ENCODE measurements at regions not wholly inside any gene's neighbourhood (a gene's known extent, or its start where the extent isn't known, plus 50 kb on each side); places are given as distances from the start of the nearest gene placed in this dataset.
A peak's percentile ranks its signal among the peaks of the same experiment; 100 is the strongest.
"Not testable (repeated sequence)": the region's sequence is repeated elsewhere in the genome, so short reads cannot be mapped to it uniquely, and the experiment has no call there.

GRCh38 chr1:200496937-200497336 lies 87.1 kb upstream of the ZNF281 start:
- DNase-seq (ENCODE audit: insufficient read length) (no peak), FAIRE-seq (no peak)
- TF ChIP-seq POLR2A (IDR thresholded peaks at IDR 0.05; ENCODE audit: low read depth, low read length) = no peak

DNA sequence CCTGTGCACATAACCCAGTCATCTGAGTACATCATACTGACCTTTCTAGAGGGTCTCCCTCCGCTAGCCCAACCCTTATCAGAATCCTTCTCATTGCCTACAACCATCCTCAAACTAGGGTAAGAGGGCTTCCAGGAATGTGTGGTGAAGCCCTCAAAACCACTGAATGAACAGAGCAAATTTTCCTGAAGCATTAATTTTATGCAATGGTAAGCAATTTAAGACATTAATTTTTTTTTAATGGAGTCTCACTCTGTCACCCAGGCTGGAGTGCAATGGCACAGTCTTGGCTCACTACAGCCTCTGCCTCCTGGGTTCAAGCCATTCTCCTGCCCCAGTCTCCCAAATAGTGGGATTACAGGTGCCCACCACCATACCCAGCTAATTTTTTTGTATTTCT lies 86.1 kb upstream of the ZNF281 start:
- DNase-seq (ENCODE audit: insufficient read length) (no peak), FAIRE-seq (no peak)
- TF ChIP-seq TAF1 (IDR thresholded peaks at IDR 0.05; ENCODE audit: borderline replicate concordance, low read depth, low read length) (no peak), POLR2A (IDR thresholded peaks at IDR 0.05; ENCODE audit: low read depth, low read length) (no peak), POLR2AphosphoS5 (IDR thresholded peaks at IDR 0.05; ENCODE audit: low read depth, low read length) (no peak)

GRCh38 chr1:200493344-200493743 lies 83.5 kb upstream of the ZNF281 start:
- DNase-seq (ENCODE audit: insufficient read length) (no peak), FAIRE-seq (no peak)
- TF ChIP-seq POLR2AphosphoS5 (IDR thresholded peaks at IDR 0.05; ENCODE audit: low read depth, low read length) (no peak), POLR2A (IDR thresholded peaks at IDR 0.05; ENCODE audit: low read depth, low read length) (no peak), TAF1 (IDR thresholded peaks at IDR 0.05; ENCODE audit: borderline replicate concordance, low read depth, low read length) (no peak)

GRCh38 chr1:200491103-200491502 lies 81.3 kb upstream of the ZNF281 start:
- no peak for DNase-seq (ENCODE audit: insufficient read length)

GRCh38 chr1:200490183-200490582 lies 80.3 kb upstream of the ZNF281 start:
- DNase-seq (ENCODE audit: insufficient read length) (no peak), FAIRE-seq (no peak)
- TF ChIP-seq POLR2AphosphoS5 (IDR thresholded peaks at IDR 0.05; ENCODE audit: low read depth, low read length) (no peak), POLR2A (IDR thresholded peaks at IDR 0.05; ENCODE audit: low read depth, low read length) (no peak), TAF1 (IDR thresholded peaks at IDR 0.05; ENCODE audit: borderline replicate concordance, low read depth, low read length) (no peak)

More at GRCh38 chr1:200491103-200491502, 81.3 kb upstream of the ZNF281 start:
- FAIRE-seq = no peak
- TF ChIP-seq TAF1 (IDR thresholded peaks at IDR 0.05; ENCODE audit: borderline replicate concordance, low read depth, low read length) (no peak), POLR2A (IDR thresholded peaks at IDR 0.05; ENCODE audit: low read depth, low read length) (no peak), POLR2AphosphoS5 (IDR thresholded peaks at IDR 0.05; ENCODE audit: low read depth, low read length) (no peak)

GRCh38 chr1:200488375-200489165 lies 78.7 kb upstream of the ZNF281 start:
- peak; percentile 82 for FAIRE-seq
- no peak for DNase-seq (ENCODE audit: insufficient read length)
- TF ChIP-seq POLR2A (IDR thresholded peaks at IDR 0.05; ENCODE audit: low read depth, low read length) = no peak
- TF ChIP-seq TAF1 (IDR thresholded peaks at IDR 0.05; ENCODE audit: borderline replicate concordance, low read depth, low read length) = no peak

- no peak for TF ChIP-seq POLR2A (IDR thresholded peaks at IDR 0.05; ENCODE audit: low read depth, low read length)
- TF ChIP-seq TAF1 (IDR thresholded peaks at IDR 0.05; ENCODE audit: borderline replicate concordance, low read depth, low read length) = no peak
- TF ChIP-seq POLR2AphosphoS5 (IDR thresholded peaks at IDR 0.05; ENCODE audit: low read depth, low read length) = no peak
- DNase-seq (ENCODE audit: insufficient read length) (no peak), FAIRE-seq (peak; percentile 83)
Measured at GRCh38 chr1:200487650-200488049, 77.8 kb upstream of the ZNF281 start.

- DNase-seq (ENCODE audit: insufficient read length) (no peak), FAIRE-seq (no peak)
- TF ChIP-seq POLR2AphosphoS5 (IDR thresholded peaks at IDR 0.05; ENCODE audit: low read depth, low read length) (no peak), TAF1 (IDR thresholded peaks at IDR 0.05; ENCODE audit: borderline replicate concordance, low read depth, low read length) (no peak), POLR2A (IDR thresholded peaks at IDR 0.05; ENCODE audit: low read depth, low read length) (no peak)
Measured at GRCh38 chr1:200486634-200487033, 76.8 kb upstream of the ZNF281 start.

DNA sequence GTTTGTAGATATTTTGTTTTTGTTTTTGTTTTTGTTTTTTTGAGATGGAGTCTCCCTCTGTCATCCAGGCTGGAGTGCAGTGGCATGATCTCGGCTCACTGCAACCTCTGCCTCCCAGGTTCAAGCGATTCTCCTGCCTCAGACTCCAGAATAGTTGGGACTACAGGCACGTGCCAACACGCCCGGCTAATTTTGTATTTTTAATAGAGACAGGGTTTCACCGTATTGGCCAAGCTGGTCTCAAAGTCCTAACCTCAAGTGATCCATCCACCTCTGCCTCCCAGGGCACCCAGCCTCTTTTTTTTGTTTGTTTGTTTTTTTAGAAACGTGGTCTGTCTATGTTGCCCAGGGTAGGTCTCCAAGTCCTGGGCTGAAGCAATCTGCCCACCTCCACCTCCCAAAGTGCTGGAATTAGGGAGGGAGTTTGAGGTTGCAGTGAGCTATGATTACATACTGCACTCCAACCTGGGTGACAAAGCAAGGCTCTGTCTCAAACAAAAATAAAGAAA lies 74.7 kb upstream of the ZNF281 start:
- not testable (repeated sequence) for FAIRE-seq; DNase-seq (ENCODE audit: insufficient read length)

DNA sequence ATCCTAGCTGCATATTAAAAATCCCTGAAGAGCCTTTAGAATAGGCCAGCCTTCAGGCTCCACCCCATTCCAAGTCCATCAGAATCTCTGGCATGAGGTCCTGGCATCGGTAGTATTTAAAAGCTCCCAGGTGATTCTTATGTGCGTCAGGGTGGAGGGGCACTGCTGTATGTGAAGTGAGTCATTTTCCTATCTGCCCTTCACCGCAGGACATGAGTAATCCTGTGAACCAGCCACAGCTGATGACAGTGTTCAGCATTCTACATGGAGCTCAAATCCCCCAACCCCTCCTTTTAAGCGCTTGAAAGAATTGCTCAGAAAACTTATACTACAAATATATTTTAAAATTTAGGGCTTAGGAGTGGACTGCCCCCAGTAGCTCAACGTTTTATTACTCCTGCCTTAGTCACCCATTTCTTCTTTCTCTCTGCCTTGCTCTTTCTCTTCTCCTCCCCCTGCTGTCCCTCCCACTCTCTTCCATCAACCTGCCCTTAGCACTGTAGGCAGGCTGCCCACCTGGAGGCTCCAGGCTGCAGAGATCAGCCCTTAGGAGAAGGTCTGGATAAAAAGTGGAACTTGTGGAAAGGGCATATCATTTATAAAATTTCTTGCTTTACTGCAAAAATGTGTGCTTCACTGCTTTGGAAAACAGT lies 73.8 kb upstream of the ZNF281 start:
- peak; percentile 55 for DNase-seq (ENCODE audit: insufficient read length)
- TF ChIP-seq POLR2A (IDR thresholded peaks at IDR 0.05; ENCODE audit: low read depth, low read length) (no peak), TAF1 (IDR thresholded peaks at IDR 0.05; ENCODE audit: borderline replicate concordance, low read depth, low read length) (no peak), POLR2AphosphoS5 (IDR thresholded peaks at IDR 0.05; ENCODE audit: low read depth, low read length) (no peak)
- FAIRE-seq = peak; percentile 77

GRCh38 chr1:200480964-200481363 lies 71.1 kb upstream of the ZNF281 start:
- DNase-seq (ENCODE audit: insufficient read length) = no peak
- no peak for FAIRE-seq
- TF ChIP-seq TAF1 (IDR thresholded peaks at IDR 0.05; ENCODE audit: borderline replicate concordance, low read depth, low read length) (no peak), POLR2AphosphoS5 (IDR thresholded peaks at IDR 0.05; ENCODE audit: low read depth, low read length) (no peak), POLR2A (IDR thresholded peaks at IDR 0.05; ENCODE audit: low read depth, low read length) (no peak)

DNA sequence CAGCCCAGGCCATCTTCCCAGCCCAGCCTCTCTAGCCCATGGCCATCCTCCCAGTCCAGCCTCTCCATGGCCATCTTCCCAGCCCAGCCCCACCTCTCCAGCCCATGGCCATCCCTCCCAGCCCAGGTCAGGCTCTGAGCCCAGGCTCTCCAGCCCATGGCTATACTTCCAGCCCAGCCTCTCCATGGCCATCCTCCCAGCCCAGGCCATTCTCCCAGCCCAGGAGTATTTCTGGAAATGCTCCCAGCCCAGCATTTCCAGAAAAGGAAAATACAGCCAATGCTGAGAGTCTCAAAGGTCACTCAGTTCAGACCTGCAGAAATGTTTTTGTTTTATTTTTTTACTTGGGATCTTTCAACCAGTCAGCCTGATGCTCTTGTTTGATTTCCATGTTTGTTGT lies 70.0 kb upstream of the ZNF281 start:
- no peak for FAIRE-seq
- no peak for DNase-seq (ENCODE audit: insufficient read length)
- no peak for TF ChIP-seq TAF1 (IDR thresholded peaks at IDR 0.05; ENCODE audit: borderline replicate concordance, low read depth, low read length)
- no peak for TF ChIP-seq POLR2A (IDR thresholded peaks at IDR 0.05; ENCODE audit: low read depth, low read length)
- no peak for TF ChIP-seq POLR2AphosphoS5 (IDR thresholded peaks at IDR 0.05; ENCODE audit: low read depth, low read length)

Data from GM12892 (cell line).